Muscle layer of colon (tissue), 2 donors: ENCODE measurements at regions not wholly inside any gene's neighbourhood (a gene's known extent, or its start where the extent isn't known, plus 50 kb on each side); places are given as distances from the start of the nearest gene placed in this dataset.

Experiments used
- H3K27ac ChIP-seq: one replicate; pipeline ENCODE4 v1.7.0; 2013; ENCODE audit warnings: low read depth, mild to moderate bottlenecking, low read length, moderate library complexity
- H3K27me3 ChIP-seq, 2 donors: one replicate each; pipeline ENCODE4 v1.7.0; 2013; ENCODE audit warnings: low read length in 2 of 2, mild to moderate bottlenecking in 2 of 2; ENCODE audit not compliant: insufficient read depth in 2 of 2, control insufficient read depth in 1 of 2
- H3K36me3 ChIP-seq: one replicate; pipeline ENCODE4 v1.7.0; 2013; ENCODE audit warnings: mild to moderate bottlenecking, low read length; ENCODE audit not compliant: insufficient read depth
- H3K4me1 ChIP-seq: one replicate; pipeline ENCODE4 v1.7.0; 2013; ENCODE audit warnings: mild to moderate bottlenecking, low read length; ENCODE audit not compliant: insufficient read depth
- H3K4me3 ChIP-seq, 2 donors: one replicate each; pipeline ENCODE4 v1.7.0; 2013; ENCODE audit warnings: low read length in 2 of 2, low read depth in 1 of 2, mild to moderate bottlenecking in 1 of 2, moderate library complexity in 1 of 2
- H3K9ac ChIP-seq: one replicate; pipeline ENCODE4 v1.7.0; 2013; ENCODE audit warnings: low read length
- H3K9me3 ChIP-seq: one replicate; pipeline ENCODE4 v1.7.0; 2013; ENCODE audit warnings: mild to moderate bottlenecking, low read length
- donor health status: abdominal sarcoma.
- donor health status: Adenocarcinoma of cecum.

DNA sequence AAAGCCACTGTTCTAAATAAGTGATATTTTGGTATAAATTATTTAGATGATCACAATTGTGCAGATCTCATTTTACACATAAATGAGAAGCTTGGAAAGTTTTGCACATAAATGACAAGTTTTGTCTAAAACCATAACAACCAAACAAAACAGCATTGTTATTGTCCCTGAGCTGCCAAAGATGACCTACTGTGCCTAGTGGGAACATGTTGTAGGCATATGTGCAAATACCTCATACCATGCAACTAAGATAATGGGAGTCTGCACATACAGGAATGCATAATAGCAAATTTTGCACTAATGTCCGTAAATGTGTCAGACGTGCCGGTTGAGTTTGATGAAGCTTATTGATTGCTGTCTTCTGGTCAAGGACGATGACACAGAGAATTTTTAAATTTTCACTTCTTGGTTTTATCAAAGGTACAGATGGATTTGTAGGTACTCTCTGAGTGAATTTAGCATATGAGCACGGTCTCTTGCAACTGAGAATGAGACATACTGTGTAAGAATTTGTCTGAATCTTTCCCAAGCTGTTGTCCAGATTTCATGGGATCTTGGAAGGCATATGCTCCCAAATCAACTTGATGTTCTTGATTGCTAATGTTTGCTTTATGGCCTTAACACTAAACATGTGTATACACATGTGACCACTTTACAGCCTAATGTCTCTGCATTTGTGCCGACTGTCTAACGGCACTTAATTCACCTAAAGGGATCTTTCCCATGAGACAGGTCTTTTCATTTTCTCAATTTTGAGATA, 1133.5 kb downstream of the FAT4 start:
- Histone ChIP-seq H3K27me3 (no peaks in the 10 kb centered on the region), H3K36me3 (no peaks in the 10 kb centered on the region), H3K4me3 (no peak overlapping the region), H3K9me3 (no peaks in the 10 kb centered on the region), H3K27ac (no peak overlapping the region), H3K9ac (no peak overlapping the region), H3K4me1 (no peaks in the 10 kb centered on the region)

DNA sequence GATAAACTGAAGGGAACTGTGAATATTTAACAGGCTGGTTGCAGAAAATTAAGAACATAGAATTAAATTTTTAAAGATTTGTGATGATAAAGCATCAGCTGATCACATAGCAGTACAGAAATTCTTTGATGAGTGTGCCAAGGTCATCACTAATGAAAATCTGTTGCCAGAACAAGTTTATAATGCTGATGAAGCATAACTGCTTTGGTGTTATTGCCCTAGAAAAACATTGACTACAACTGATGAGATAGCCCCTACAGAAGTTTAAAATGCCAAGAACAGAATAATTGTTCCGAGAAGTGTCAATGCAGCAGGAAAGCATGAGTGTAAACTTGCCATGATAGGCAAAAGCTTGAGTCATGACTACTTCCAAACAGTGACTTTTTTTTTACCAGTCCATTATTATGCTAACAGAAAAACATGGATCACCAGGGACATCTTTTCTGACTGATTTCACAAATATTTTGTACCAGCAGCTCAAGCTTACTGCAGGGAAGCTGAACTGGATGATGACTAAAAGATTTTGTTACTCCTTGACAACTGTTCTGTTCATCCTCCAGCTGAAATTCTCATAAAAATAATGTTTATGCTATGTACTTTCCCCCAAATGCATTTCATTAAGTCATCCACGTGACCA, 1136.6 kb downstream of the FAT4 start:
- H3K4me3 ChIP-seq = no peak overlapping the region
- H3K36me3 ChIP-seq = no peaks in the 10 kb centered on the region
- H3K9me3 ChIP-seq = no peaks in the 10 kb centered on the region
- H3K9ac ChIP-seq = no peak overlapping the region
- no peaks in the 10 kb centered on the region for H3K4me1 ChIP-seq
- no peaks in the 10 kb centered on the region for H3K27me3 ChIP-seq
- H3K27ac ChIP-seq = no peak overlapping the region

DNA sequence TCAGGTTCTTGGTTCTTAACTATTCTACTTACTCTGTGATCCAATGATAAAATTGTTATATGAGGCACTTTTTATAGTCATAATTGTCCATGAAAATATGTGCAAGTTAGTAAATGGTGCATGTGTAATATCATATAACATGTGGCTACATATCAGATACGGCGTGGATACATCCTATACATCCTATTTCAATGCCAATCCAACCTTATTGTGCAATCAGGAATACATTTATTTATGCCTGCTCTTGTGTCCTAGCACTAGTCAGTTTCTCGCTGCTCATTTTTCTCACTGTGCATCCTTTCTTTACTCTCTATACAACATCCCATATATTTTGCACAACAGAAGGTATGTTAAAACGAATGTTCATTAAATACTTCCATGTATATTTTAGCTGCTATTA, 1141.1 kb downstream of the FAT4 start:
- Histone ChIP-seq H3K4me3 (no peak overlapping the region), H3K36me3 (no peaks in the 10 kb centered on the region), H3K4me1 (no peaks in the 10 kb centered on the region), H3K27me3 (no peaks in the 10 kb centered on the region), H3K27ac (no peak overlapping the region), H3K9ac (no peak overlapping the region), H3K9me3 (no peaks in the 10 kb centered on the region)

DNA sequence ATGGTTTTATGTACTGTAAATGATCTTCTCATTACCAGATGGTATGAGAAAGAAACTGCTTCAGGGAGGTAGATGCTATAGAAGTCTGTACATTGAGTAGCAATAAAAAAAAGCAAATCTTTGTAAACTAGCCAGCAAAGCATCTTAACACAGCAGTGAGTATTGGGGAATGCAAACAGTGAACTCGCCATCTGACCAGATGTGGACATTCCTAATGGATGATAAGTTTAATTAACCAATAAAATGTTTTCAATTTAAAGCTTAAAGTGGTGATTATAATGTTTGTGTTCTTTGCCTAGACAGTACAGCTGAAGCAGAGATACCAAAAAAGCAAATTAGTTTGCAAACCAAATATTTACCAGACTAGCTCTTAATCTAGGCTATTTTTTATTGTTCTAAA, 1144.2 kb downstream of the FAT4 start:
- no peaks in the 10 kb centered on the region for H3K4me1 ChIP-seq
- no peaks in the 10 kb centered on the region for H3K27me3 ChIP-seq
- no peak overlapping the region for H3K9ac ChIP-seq
- no peaks in the 10 kb centered on the region for H3K36me3 ChIP-seq
- no peak overlapping the region for H3K4me3 ChIP-seq
- H3K27ac ChIP-seq = no peak overlapping the region
- no peaks in the 10 kb centered on the region for H3K9me3 ChIP-seq

DNA sequence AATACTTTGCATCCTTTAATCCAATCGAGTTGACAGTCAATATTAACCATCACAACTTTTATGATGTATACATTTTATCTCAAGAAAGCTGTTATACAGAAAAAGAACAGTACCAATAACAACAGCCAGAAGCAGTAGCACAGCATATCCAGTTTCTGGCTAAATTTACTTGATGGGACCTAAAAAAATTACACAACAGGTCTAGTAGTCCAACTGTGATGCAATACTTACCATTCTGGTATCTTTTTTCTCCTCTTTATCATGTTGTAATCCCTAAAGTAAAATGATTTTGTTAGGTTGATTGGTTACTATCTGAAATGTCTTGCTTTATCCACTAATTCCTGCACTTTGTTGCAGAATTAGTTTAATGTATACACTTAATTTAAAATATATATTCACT, 1150.6 kb downstream of the FAT4 start:
- Histone ChIP-seq H3K4me1 (no peaks in the 10 kb centered on the region), H3K4me3 (no peak overlapping the region), H3K27ac (no peak overlapping the region), H3K36me3 (no peaks in the 10 kb centered on the region), H3K9ac (no peak overlapping the region), H3K9me3 (no peaks in the 10 kb centered on the region), H3K27me3 (no peaks in the 10 kb centered on the region)

DNA sequence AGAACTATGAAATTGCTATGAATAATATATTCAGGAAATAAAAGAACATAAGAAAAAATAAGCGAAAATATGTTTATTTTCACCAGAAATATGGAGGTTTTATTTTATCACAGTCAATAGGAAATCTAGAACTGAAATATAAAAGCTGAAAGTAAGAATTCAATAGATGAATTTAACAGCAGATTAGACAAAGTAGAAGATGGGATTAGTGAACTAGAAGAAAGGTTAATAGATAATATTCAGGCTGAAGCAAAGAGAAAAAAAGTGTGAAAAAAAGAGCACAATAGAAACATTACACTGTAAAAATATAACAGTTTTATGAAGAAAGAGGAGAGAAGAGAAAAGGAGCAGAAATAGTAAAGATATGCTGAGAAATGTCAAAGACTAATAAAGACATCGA, 1152.1 kb downstream of the FAT4 start:
- no peak overlapping the region for H3K4me3 ChIP-seq
- no peak overlapping the region for H3K9ac ChIP-seq
- no peaks in the 10 kb centered on the region for H3K9me3 ChIP-seq
- no peaks in the 10 kb centered on the region for H3K4me1 ChIP-seq
- H3K27ac ChIP-seq = no peak overlapping the region
- no peaks in the 10 kb centered on the region for H3K36me3 ChIP-seq
- H3K27me3 ChIP-seq = no peaks in the 10 kb centered on the region

DNA sequence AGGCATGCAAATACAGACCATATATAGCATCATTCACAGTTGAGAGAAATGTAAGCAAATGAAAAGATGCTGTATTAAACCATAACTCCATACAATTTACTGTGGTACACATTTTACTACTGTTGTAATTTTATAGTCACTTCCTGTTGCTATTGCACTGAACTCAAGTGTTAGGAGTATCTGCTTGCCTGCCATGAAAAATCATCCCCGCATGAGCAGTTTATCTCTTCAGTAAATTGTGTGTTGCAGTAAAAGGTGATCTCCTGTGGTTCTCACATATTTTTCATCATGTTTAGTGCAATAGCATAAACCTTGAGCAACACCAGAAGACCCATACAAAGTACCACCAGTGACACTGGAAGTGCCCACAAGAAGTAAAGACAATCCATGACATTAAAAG, 1153.4 kb downstream of the FAT4 start:
- no peaks in the 10 kb centered on the region for H3K9me3 ChIP-seq
- no peaks in the 10 kb centered on the region for H3K4me1 ChIP-seq
- H3K27ac ChIP-seq = no peak overlapping the region
- no peak overlapping the region for H3K4me3 ChIP-seq
- H3K9ac ChIP-seq = no peak overlapping the region
- H3K27me3 ChIP-seq = no peaks in the 10 kb centered on the region
- no peaks in the 10 kb centered on the region for H3K36me3 ChIP-seq

DNA sequence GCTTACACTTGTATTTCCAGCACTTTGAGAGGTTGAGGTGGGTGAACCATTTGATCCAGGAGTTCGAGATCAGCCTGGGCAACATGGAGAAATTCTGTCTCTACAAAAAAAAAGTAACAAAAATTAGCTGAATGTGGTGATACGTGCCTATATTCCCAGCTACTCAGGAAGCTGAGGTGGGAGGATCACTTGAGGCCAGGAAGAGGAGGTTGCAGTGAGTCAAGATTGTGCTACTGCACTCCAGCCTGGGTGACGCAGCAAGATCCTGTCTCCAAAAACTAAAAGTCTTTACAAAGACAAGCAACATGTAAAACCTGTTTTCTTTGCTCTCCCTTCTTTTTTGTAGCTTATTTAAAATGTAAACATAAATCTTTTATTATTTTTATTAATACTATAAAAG, 1156.1 kb downstream of the FAT4 start:
- Histone ChIP-seq H3K27ac (no peak overlapping the region), H3K4me3 (no peak overlapping the region), H3K36me3 (no peaks in the 10 kb centered on the region), H3K4me1 (no peaks in the 10 kb centered on the region), H3K27me3 (no peaks in the 10 kb centered on the region), H3K9me3 (no peaks in the 10 kb centered on the region), H3K9ac (no peak overlapping the region)

DNA sequence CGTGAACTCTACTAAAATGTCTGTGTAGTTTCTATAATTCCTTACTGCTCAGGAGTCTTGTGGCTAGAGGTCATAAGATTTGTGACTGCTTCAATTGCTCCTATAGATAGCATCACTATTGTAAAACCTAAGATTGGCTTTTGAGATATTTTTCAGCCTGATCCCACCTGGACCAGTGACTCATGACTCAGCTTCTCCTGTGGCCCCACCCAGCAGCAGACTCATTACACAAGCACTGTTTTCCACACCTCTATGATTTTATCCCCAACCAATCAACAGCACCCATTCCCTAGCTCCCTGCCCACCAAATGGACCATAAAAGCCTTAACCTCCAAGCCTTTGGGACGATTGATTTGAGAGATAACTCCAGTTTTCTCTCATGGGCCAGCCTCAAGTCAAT, 1157.0 kb upstream of the INTU start:
- Histone ChIP-seq H3K9ac (no peak overlapping the region), H3K27ac (no peak overlapping the region), H3K36me3 (no peaks in the 10 kb centered on the region), H3K4me1 (no peaks in the 10 kb centered on the region), H3K9me3 (no peaks in the 10 kb centered on the region), H3K4me3 (no peak overlapping the region), H3K27me3 (no peaks in the 10 kb centered on the region)

DNA sequence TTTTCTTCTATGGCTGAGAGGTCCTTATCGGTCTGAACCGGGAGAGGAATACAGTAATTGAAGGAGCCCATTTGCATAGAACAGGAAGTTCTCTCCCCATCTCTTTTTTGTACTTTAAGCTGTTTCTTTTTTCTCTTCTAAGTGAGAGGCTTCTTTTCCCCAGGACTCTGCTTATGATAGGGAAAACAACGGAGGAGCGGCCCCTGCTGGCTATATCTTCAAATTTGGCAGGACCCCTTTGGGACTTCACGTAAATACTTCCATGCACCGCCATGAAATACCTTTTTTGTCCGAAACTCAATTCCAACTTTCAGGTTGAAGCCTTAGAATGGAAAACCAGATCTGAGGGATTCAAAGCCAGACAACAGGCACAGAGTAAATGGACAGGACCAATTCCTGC, 1153.0 kb upstream of the INTU start:
- no peaks in the 10 kb centered on the region for H3K4me1 ChIP-seq
- H3K9ac ChIP-seq = no peak overlapping the region
- H3K27ac ChIP-seq = no peak overlapping the region

DNA sequence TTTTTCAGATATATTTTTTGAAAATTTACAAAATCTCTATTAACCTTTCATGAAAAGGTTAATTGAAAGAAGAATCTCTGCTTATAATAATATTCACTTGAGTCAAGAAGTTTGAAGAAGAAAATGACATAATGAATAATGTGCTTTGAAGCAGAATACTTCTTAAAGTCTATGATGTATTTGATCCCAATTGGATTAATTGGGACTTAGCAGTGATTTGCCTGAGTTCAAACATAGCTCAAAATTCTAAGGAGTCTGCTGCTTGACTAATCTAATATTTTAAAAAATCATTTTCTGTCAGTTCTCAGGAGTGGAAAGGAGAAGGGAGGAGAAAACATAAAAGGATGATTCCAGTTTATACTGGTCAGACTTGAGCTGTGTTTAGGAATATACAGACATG, 1150.4 kb upstream of the INTU start:
- no peaks in the 10 kb centered on the region for H3K4me1 ChIP-seq
- H3K27ac ChIP-seq = no peak overlapping the region
- H3K9ac ChIP-seq = no peak overlapping the region
- no peak overlapping the region for H3K4me3 ChIP-seq
- no peaks in the 10 kb centered on the region for H3K27me3 ChIP-seq
- no peaks in the 10 kb centered on the region for H3K9me3 ChIP-seq
- no peaks in the 10 kb centered on the region for H3K36me3 ChIP-seq

More for the DNA sequence above, 1153.0 kb upstream of the INTU start:
- H3K4me3 ChIP-seq = no peak overlapping the region
- no peaks in the 10 kb centered on the region for H3K36me3 ChIP-seq
- H3K9me3 ChIP-seq = no peaks in the 10 kb centered on the region
- H3K27me3 ChIP-seq = no peaks in the 10 kb centered on the region

DNA sequence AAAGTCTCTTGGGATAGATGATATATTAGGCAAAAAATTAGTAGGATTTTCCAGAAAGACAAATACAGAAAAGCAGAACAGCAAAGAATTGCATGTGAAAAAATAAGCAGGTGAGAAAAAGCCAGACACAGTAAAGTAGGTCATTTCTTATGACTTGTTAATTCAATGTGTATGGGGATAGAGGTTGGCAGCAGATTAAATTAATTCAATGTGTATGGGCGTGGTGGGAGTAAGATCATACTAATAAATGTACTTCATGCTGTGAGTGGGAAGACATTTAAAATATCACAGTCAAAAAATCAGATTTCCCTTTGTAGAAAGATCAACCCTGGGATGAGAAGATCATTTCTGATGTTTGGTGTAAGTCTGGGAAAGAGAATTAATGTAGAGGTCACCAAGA, 1146.4 kb upstream of the INTU start:
- no peaks in the 10 kb centered on the region for H3K9me3 ChIP-seq
- no peak overlapping the region for H3K27ac ChIP-seq
- no peak overlapping the region for H3K9ac ChIP-seq
- H3K4me3 ChIP-seq = no peak overlapping the region
- no peaks in the 10 kb centered on the region for H3K27me3 ChIP-seq
- H3K36me3 ChIP-seq = no peaks in the 10 kb centered on the region
- H3K4me1 ChIP-seq = no peaks in the 10 kb centered on the region
